ENCODE measurements at regions not wholly inside any gene's neighbourhood (a gene's known extent, or its start where the extent isn't known, plus 50 kb on each side); places are given as distances from the start of the nearest gene placed in this dataset.

DNA sequence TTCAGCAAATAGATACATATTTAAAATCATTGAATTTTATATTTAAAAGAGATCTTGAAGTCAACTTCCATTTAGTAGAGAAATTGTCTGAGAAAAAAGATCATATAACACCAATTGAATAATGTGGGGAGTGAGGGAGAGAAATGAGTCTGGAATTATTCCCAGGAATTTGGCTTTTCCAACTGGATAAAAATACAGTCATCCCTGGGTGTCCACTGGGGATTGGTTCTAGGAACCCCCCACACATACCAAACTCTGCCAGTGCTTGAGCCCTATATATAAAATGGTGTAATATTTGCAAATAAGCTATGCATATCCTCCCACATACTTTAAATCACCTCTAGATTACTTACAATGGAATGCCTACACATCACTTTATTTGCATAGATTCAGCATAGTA lies 162.8 kb upstream of the SEMA3C start:
- TF ChIP-seq EP300 (IDR thresholded peaks at IDR 0.05) (no peak), POLR2A (IDR thresholded peaks at IDR 0.05) (no peak), POLR2AphosphoS5 (IDR thresholded peaks at IDR 0.05) (no peak)
- TF ChIP-seq, protein P1, sequence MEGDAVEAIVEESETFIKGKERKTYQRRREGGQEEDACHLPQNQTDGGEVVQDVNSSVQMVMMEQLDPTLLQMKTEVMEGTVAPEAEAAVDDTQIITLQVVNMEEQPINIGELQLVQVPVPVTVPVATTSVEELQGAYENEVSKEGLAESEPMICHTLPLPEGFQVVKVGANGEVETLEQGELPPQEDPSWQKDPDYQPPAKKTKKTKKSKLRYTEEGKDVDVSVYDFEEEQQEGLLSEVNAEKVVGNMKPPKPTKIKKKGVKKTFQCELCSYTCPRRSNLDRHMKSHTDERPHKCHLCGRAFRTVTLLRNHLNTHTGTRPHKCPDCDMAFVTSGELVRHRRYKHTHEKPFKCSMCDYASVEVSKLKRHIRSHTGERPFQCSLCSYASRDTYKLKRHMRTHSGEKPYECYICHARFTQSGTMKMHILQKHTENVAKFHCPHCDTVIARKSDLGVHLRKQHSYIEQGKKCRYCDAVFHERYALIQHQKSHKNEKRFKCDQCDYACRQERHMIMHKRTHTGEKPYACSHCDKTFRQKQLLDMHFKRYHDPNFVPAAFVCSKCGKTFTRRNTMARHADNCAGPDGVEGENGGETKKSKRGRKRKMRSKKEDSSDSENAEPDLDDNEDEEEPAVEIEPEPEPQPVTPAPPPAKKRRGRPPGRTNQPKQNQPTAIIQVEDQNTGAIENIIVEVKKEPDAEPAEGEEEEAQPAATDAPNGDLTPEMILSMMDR (IDR thresholded peaks at IDR 0.05), result no peak
